K562 (cell line): ENCODE measurements at regions not wholly inside any gene's neighbourhood (a gene's known extent, or its start where the extent isn't known, plus 50 kb on each side); places are given as distances from the start of the nearest gene placed in this dataset.

Experiments
- ATAC-seq: fragments of 200-7000 bp; cut with Tn5 transposase; 3 replicates; pipeline ENCODE4 v1.9.1; 2020; ENCODE audit warnings: moderate library complexity
- BruUV-seq: library from RNA; stranded (reverse); fragments of 400-500 nt; replicated peaks from 2 replicates; lab custom pipeline; 2021; lab: Mats Ljungman, UMichigan
- CTCF ChIA-PET: fragments of 300-600 bp; formaldehyde crosslinking; extraction: SDS; loops from one replicate; lab custom pipeline; 2021; ENCODE audit warnings: low intra/inter-chr PET ratio; lab: Yijun Ruan, JAX
- POLR2A ChIA-PET: fragments of 300-600, 350-650 bp; sonication (Branson Sonifier 250); formaldehyde crosslinking; extraction: SDS; loops from one replicate; lab custom pipeline; 2021; ENCODE audit warnings: antibody characterized with exemption, inconsistent platforms; lab: Yijun Ruan, JAX
- DNase-seq, 4 experiments: peaks; one replicate each; pipeline versions ENCODE4 v3.0.0 to v3.0.0-alpha.2; 2011 to 2018; ENCODE audit warnings: low spot score in 3 of 4, mixed read lengths in 3 of 4; ENCODE audit errors: extremely low read depth in 1 of 4
- FAIRE-seq: peaks from 2 replicates; lab custom pipeline; 2011; peaks lifted over from hg19 to GRCh38; lab: Jason Lieb, UNC
- H2AFZ ChIP-seq: 2 replicates; pipeline ENCODE4 v1.6.0; 2011; ENCODE audit warnings: low read depth, low read length, control low read depth, inconsistent platforms
- H3K27ac ChIP-seq: fragments of 200-600 bp; 3 replicates; pipeline ENCODE4 v1.8.0; 2011; ENCODE audit warnings: low read depth, mild to moderate bottlenecking, control low read depth, inconsistent platforms, low read length, moderate library complexity, mixed read lengths; ENCODE audit errors: extremely low read depth
- H3K27me3 ChIP-seq, 2 experiments: fragments of 300-600 bp in 1 of 2; 2 replicates in 1 of 2; 3 replicates in 1 of 2; pipeline versions ENCODE4 v1.6.0 to v1.8.0; 2011; ENCODE audit warnings: inconsistent platforms in 2 of 2, low read length in 2 of 2, mild to moderate bottlenecking in 1 of 2, mixed read lengths in 1 of 2, moderate library complexity in 1 of 2; ENCODE audit not compliant: control insufficient read depth in 2 of 2, insufficient read depth in 2 of 2
- H3K36me3 ChIP-seq: fragments of 300-600 bp; 3 replicates; pipeline ENCODE4 v1.8.0; 2011; ENCODE audit warnings: mild to moderate bottlenecking, low read length, inconsistent platforms; ENCODE audit not compliant: control insufficient read depth, insufficient read depth
- H3K4me1 ChIP-seq, 2 experiments: fragments of 200-600 bp in 1 of 2; replicated peaks in 1 of 2; 2 replicates in 1 of 2; 3 replicates in 1 of 2; pipeline versions ENCODE4 v1.5.1 to v1.8.0; 2011; ENCODE audit warnings: inconsistent platforms in 2 of 2, low read length in 2 of 2, mild to moderate bottlenecking in 1 of 2, mixed read lengths in 1 of 2, moderate library complexity in 1 of 2; ENCODE audit not compliant: control insufficient read depth in 2 of 2, insufficient read depth in 2 of 2
- H3K4me2 ChIP-seq: 2 replicates; pipeline ENCODE4 v1.6.1; 2011; ENCODE audit warnings: low read length, control low read depth, inconsistent platforms, mixed read lengths; ENCODE audit not compliant: insufficient read depth
- H3K4me3 ChIP-seq: fragments of 200-600 bp; sonication (generic), shearing (Covaris generic); 2 replicates; pipeline ENCODE4 v1.5.1; 2016; ENCODE audit warnings: control low read depth, inconsistent platforms
- H3K79me2 ChIP-seq: fragments of 200-600 bp; 3 replicates; pipeline ENCODE4 v1.8.0; 2011; ENCODE audit warnings: low read length, inconsistent platforms; ENCODE audit not compliant: control insufficient read depth, insufficient read depth
- H3K9ac ChIP-seq, 2 experiments: 2 replicates each; pipeline versions ENCODE4 v1.6.0 to v1.6.1; 2011; ENCODE audit warnings: low read depth in 2 of 2, low read length in 2 of 2, control low read depth in 1 of 2, inconsistent platforms in 1 of 2, mild to moderate bottlenecking in 1 of 2, mixed read lengths in 1 of 2; ENCODE audit not compliant: insufficient read depth in 1 of 2
- H3K9me1 ChIP-seq: one replicate; pipeline ENCODE4 v1.6.0; 2011; ENCODE audit warnings: inconsistent platforms, mild to moderate bottlenecking, low read length, moderate library complexity; ENCODE audit not compliant: control insufficient read depth, insufficient read depth
- H3K9me3 ChIP-seq: replicated peaks from 2 replicates; pipeline ENCODE4 v1.5.1; 2011; ENCODE audit warnings: low read depth, low read length, inconsistent platforms; ENCODE audit not compliant: control insufficient read depth, insufficient read depth
- H4K20me1 ChIP-seq: replicated peaks from 2 replicates; pipeline ENCODE4 v1.6.1; 2011; ENCODE audit warnings: low read length, inconsistent platforms, mixed read lengths; ENCODE audit not compliant: control insufficient read depth, insufficient read depth
- CHD4 ChIP-seq: fragments of 200-600 bp; sonication (generic); IDR thresholded peaks from 3 replicates; pipeline ENCODE4 v1.6.1; 2012; ENCODE audit warnings: low read depth, mild to moderate bottlenecking, mixed read lengths, low read length, inconsistent platforms; ENCODE audit not compliant: insufficient read depth, insufficient replicate concordance, poor library complexity, severe bottlenecking
- KLF16 ChIP-seq: IDR thresholded peaks from 2 replicates; pipeline ENCODE4 v1.6.1; 2016; ENCODE audit warnings: antibody characterized with exemption
- NFATC3 ChIP-seq: fragments of 450-650 bp; IDR thresholded peaks from 2 replicates; pipeline ENCODE4 v1.6.1; 2017; ENCODE audit warnings: mild to moderate bottlenecking
- RAD51 ChIP-seq: fragments of 450-650 bp; IDR thresholded peaks from 2 replicates; pipeline ENCODE4 v1.7.1; 2016; ENCODE audit warnings: low read depth, mild to moderate bottlenecking, borderline replicate concordance
- USF2 ChIP-seq: sonication (generic); formaldehyde crosslinking; IDR thresholded peaks from 2 replicates; pipeline ENCODE4 v1.5.0; 2020; ENCODE audit warnings: missing genetic modification reagents
- ZBTB49 ChIP-seq: sonication (generic); formaldehyde crosslinking; IDR thresholded peaks from 2 replicates; pipeline ENCODE4 v1.8.0; 2022; ENCODE audit warnings: missing genetic modification reagents, mild to moderate bottlenecking, borderline replicate concordance
- WGBS: fragments of 100-300 bp; shearing (Covaris generic); methylation state at CpG from one replicate; pipeline ENCODE4 v1.1.6; 2016; ENCODE audit warnings: low coverage, mixed read lengths; ENCODE audit not compliant: insufficient coverage; ENCODE audit errors: missing lambda C conversion rate; 5-methylcytosine and 5-hydroxymethylcytosine counted together
- in situ Hi-C: fragments of 300-500 bp; cut with MboI; formaldehyde crosslinking; loops from 4 replicates; pipeline ENCODE4 v1.15.0; 2018; ENCODE audit warnings: inconsistent platforms, mixed read lengths
- intact Hi-C: fragments of 100-400 bp; cut with micrococcal nuclease; formaldehyde crosslinking; loops from 2 replicates; pipeline ENCODE4 v1.14.2; 2022
- TF ChIP-seq, protein P1 (sequence below): conservative IDR thresholded peaks from 2 replicates; pipeline ENCODE4 v1.6.1; 2011; ENCODE audit warnings: low read depth, mild to moderate bottlenecking, low read length; ENCODE audit not compliant: control insufficient read depth

DNA sequence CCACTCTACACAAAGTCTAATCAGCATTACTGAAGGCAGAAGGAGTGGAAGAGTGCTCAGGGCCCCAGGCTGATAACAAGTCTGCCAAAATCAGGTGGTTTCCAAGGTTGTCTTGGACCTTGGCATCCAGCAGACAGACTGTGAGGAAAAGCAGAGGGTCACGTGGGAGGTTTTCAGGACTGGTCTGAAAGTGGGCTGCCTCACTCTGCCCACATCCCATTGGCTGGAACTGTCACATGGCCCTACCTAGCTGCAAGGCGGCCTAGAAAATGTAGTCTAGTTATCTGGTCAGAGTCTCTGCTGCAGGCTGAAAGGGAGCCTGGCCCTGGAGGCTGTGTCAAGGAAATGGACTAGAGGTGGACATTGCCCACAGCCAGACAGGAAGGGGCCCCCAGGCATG is 310.7 kb upstream of the ASIC2 start:
- no peaks in the 10 kb centered on the region for H3K9me3 ChIP-seq
- H3K4me2 ChIP-seq = no peak overlapping the region
- no peaks in the 10 kb centered on the region for H3K36me3 ChIP-seq
- no peak overlapping the region for H3K4me3 ChIP-seq
- WGBS = 0% methylated on average over 2 of the region's 2 CpGs
- H3K9ac ChIP-seq = no peak overlapping the region
- ATAC-seq = no peak
- no peaks in the 10 kb centered on the region for H4K20me1 ChIP-seq
- intact Hi-C loops = no loop called here
- H3K27ac ChIP-seq = no peak overlapping the region
- no peak overlapping the region for H2AFZ ChIP-seq
- ChIA-PET POLR2A (no interaction called here), CTCF (no interaction called here)
- TF ChIP-seq, protein P1, sequence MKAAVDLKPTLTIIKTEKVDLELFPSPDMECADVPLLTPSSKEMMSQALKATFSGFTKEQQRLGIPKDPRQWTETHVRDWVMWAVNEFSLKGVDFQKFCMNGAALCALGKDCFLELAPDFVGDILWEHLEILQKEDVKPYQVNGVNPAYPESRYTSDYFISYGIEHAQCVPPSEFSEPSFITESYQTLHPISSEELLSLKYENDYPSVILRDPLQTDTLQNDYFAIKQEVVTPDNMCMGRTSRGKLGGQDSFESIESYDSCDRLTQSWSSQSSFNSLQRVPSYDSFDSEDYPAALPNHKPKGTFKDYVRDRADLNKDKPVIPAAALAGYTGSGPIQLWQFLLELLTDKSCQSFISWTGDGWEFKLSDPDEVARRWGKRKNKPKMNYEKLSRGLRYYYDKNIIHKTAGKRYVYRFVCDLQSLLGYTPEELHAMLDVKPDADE = no peak
- no peak for TF ChIP-seq NFATC3
- TF ChIP-seq CHD4 = no peak
- TF ChIP-seq ZBTB49 = no peak
- TF ChIP-seq RAD51 = peak; percentile 52; the same call in 1 of the 2 replicates
- no peak for TF ChIP-seq KLF16
- TF ChIP-seq USF2 (CRISPR knock-in tag) = peak; percentile 66
- H3K27me3 ChIP-seq = peaks cover 2 to 19% of the 10 kb centered on the region in 2 experiments; a peak in 3 of 5 replicates
- no peaks in the 10 kb centered on the region for H3K4me1 ChIP-seq
- H3K79me2 ChIP-seq = no peaks in the 10 kb centered on the region
- DNase-seq = peak in 3 of 4 experiments; percentile 11 to 21 (median 17)
- no peaks in the 10 kb centered on the region for H3K9me1 ChIP-seq
- in situ Hi-C loops = no loop called here
- no TSS peak for BruUV-seq
- no peak for FAIRE-seq
